ENCODE measurements at regions not wholly inside any gene's neighbourhood (a gene's known extent, or its start where the extent isn't known, plus 50 kb on each side); places are given as distances from the start of the nearest gene placed in this dataset.

- TF ChIP-seq CTCF (conservative IDR thresholded peaks at IDR 0.05; ENCODE audit: low read depth, low read length): no peak
- TF ChIP-seq RFX5 (IDR thresholded peaks at IDR 0.05; ENCODE audit: low read depth, low read length): no peak
- no peak for TF ChIP-seq CHD1 (IDR thresholded peaks at IDR 0.05; ENCODE audit: low read depth, low read length)
- no peak for TF ChIP-seq BHLHE40 (IDR thresholded peaks at IDR 0.05; ENCODE audit: low read depth, low read length)
These were observed 77.8 kb upstream of the TRPC6 start for GRCh38 chr11:101661559-101661958.

Data from IMR-90 (cell line).